SJCRH30 (cell line): ENCODE measurements at regions not wholly inside any gene's neighbourhood (a gene's known extent, or its start where the extent isn't known, plus 50 kb on each side); places are given as distances from the start of the nearest gene placed in this dataset.

Experiments
- DNase-seq, 2 experiments: peaks; one replicate each; pipeline ENCODE4 v3.0.0-alpha.2; 2015 to 2020
- H3K27ac ChIP-seq: fragments of 250-450 bp; sonication (Bioruptor Pico); 2 replicates; pipeline ENCODE4 v1.5.1; 2020; ENCODE audit warnings: mild to moderate bottlenecking, moderate library complexity
- H3K27me3 ChIP-seq: fragments of 250-450 bp; sonication (Bioruptor Pico); 2 replicates; pipeline ENCODE4 v1.5.1; 2020; ENCODE audit warnings: mild to moderate bottlenecking, moderate library complexity
- H3K36me3 ChIP-seq: fragments of 250-450 bp; sonication (Bioruptor Pico); 2 replicates; pipeline ENCODE4 v1.5.1; 2020; ENCODE audit warnings: mild to moderate bottlenecking, moderate library complexity
- H3K4me1 ChIP-seq: fragments of 250-450 bp; sonication (Bioruptor Pico); 2 replicates; pipeline ENCODE4 v1.5.1; 2020; ENCODE audit warnings: mild to moderate bottlenecking, moderate library complexity
- H3K4me3 ChIP-seq: fragments of 250-450 bp; sonication (Bioruptor Pico); 2 replicates; pipeline ENCODE4 v1.5.1; 2020; ENCODE audit warnings: mild to moderate bottlenecking, moderate library complexity
- H3K9me3 ChIP-seq: fragments of 250-450 bp; sonication (Bioruptor Pico); replicated peaks from 2 replicates; pipeline ENCODE4 v1.5.1; 2020; ENCODE audit warnings: mild to moderate bottlenecking, moderate library complexity

- no peaks in the 10 kb centered on the region for H3K36me3 ChIP-seq
- H3K9me3 ChIP-seq: no peaks in the 10 kb centered on the region
- peak overlapping the region; percentile 75 for H3K27ac ChIP-seq
- H3K4me3 ChIP-seq: no peak overlapping the region
- peak; percentile 51 to 80 for DNase-seq
- peaks cover 49% of the 10 kb centered on the region for H3K4me1 ChIP-seq
- H3K27me3 ChIP-seq: no peaks in the 10 kb centered on the region
These were observed 71.1 kb upstream of the ERRFI1 start for GRCh38 chr1:8097077-8097799.

GRCh38 chr1:8096105-8097011 is 70.2 kb upstream of the ERRFI1 start:
- Histone ChIP-seq H3K36me3 (no peaks in the 10 kb centered on the region), H3K4me1 (peaks cover 58% of the 10 kb centered on the region), H3K4me3 (no peak overlapping the region), H3K9me3 (no peaks in the 10 kb centered on the region), H3K27ac (peak overlapping the region; percentile 75), H3K27me3 (no peaks in the 10 kb centered on the region)
- no peak for DNase-seq

- H3K27ac ChIP-seq: no peak overlapping the region
- H3K9me3 ChIP-seq: no peaks in the 10 kb centered on the region
- peaks cover 64% of the 10 kb centered on the region for H3K4me1 ChIP-seq
These were observed 69.5 kb upstream of the ERRFI1 start for GRCh38 chr1:8095584-8095983.

GRCh38 chr1:8094481-8095241 is 68.6 kb upstream of the ERRFI1 start:
- Histone ChIP-seq H3K27ac (no peak overlapping the region), H3K9me3 (no peaks in the 10 kb centered on the region), H3K4me3 (no peak overlapping the region), H3K36me3 (no peaks in the 10 kb centered on the region), H3K4me1 (peaks cover 73% of the 10 kb centered on the region), H3K27me3 (no peaks in the 10 kb centered on the region)
- peak in 1 of 2 experiments; percentile 33 for DNase-seq

More at GRCh38 chr1:8095584-8095983, 69.5 kb upstream of the ERRFI1 start:
- no peaks in the 10 kb centered on the region for H3K36me3 ChIP-seq
- no peaks in the 10 kb centered on the region for H3K27me3 ChIP-seq
- DNase-seq: no peak
- H3K4me3 ChIP-seq: no peak overlapping the region

GRCh38 chr1:8093221-8093980 is 67.3 kb upstream of the ERRFI1 start:
- Histone ChIP-seq H3K4me1 (peaks cover 77% of the 10 kb centered on the region), H3K36me3 (no peaks in the 10 kb centered on the region), H3K27ac (peak overlapping the region; percentile 91), H3K27me3 (no peaks in the 10 kb centered on the region), H3K9me3 (no peaks in the 10 kb centered on the region), H3K4me3 (no peak overlapping the region)
- no peak for DNase-seq

GRCh38 chr1:8092657-8093056 is 66.5 kb upstream of the ERRFI1 start:
- Histone ChIP-seq H3K36me3 (no peaks in the 10 kb centered on the region), H3K27ac (peak overlapping the region; percentile 91), H3K4me1 (peaks cover 70% of the 10 kb centered on the region), H3K4me3 (no peak overlapping the region), H3K27me3 (no peaks in the 10 kb centered on the region), H3K9me3 (no peaks in the 10 kb centered on the region)
- peak; percentile 82 to 87 for DNase-seq

- Histone ChIP-seq H3K4me3 (no peak overlapping the region), H3K36me3 (no peaks in the 10 kb centered on the region), H3K4me1 (peaks cover 60% of the 10 kb centered on the region), H3K27ac (peak overlapping the region; percentile 91), H3K9me3 (no peaks in the 10 kb centered on the region), H3K27me3 (no peaks in the 10 kb centered on the region)
- peak in 1 of 2 experiments; percentile 67 for DNase-seq
These were observed 65.6 kb upstream of the ERRFI1 start for GRCh38 chr1:8091691-8092090.

- Histone ChIP-seq H3K27me3 (no peaks in the 10 kb centered on the region), H3K27ac (peak overlapping the region; percentile 52), H3K36me3 (no peaks in the 10 kb centered on the region), H3K4me3 (no peak overlapping the region), H3K4me1 (peaks cover 48% of the 10 kb centered on the region), H3K9me3 (0 out of 2 replicates have a peak, but pooled peaks cover 4% of the 10 kb centered on the region)
- DNase-seq: peak in 1 of 2 experiments; percentile 30
These were observed 64.2 kb upstream of the ERRFI1 start for GRCh38 chr1:8090241-8090702.

- Histone ChIP-seq H3K4me1 (peaks cover 43% of the 10 kb centered on the region), H3K27me3 (no peaks in the 10 kb centered on the region), H3K9me3 (0 out of 2 replicates have a peak, but pooled peaks cover 4% of the 10 kb centered on the region), H3K27ac (peak overlapping the region; percentile 52), H3K4me3 (no peak overlapping the region), H3K36me3 (no peaks in the 10 kb centered on the region)
- peak in 1 of 2 experiments; percentile 58 for DNase-seq
These were observed 63.6 kb upstream of the ERRFI1 start for GRCh38 chr1:8089535-8090228.

GRCh38 chr1:8086055-8086454 is 59.9 kb upstream of the ERRFI1 start:
- no peaks in the 10 kb centered on the region for H3K27me3 ChIP-seq
- 0 out of 2 replicates have a peak, but pooled peaks cover 4% of the 10 kb centered on the region for H3K9me3 ChIP-seq
- no peaks in the 10 kb centered on the region for H3K36me3 ChIP-seq
- H3K27ac ChIP-seq: no peak overlapping the region
- no peak overlapping the region for H3K4me3 ChIP-seq
- peaks cover 24% of the 10 kb centered on the region for H3K4me1 ChIP-seq
- DNase-seq: no peak

- DNase-seq: no peak
- Histone ChIP-seq H3K27ac (no peak overlapping the region), H3K4me1 (peaks cover 14% of the 10 kb centered on the region), H3K4me3 (no peak overlapping the region), H3K9me3 (0 out of 2 replicates have a peak, but pooled peaks cover 4% of the 10 kb centered on the region), H3K36me3 (no peaks in the 10 kb centered on the region), H3K27me3 (no peaks in the 10 kb centered on the region)
These were observed 58.8 kb upstream of the ERRFI1 start for GRCh38 chr1:8084913-8085312.

GRCh38 chr1:8083739-8084484 is 57.8 kb upstream of the ERRFI1 start:
- H3K36me3 ChIP-seq: no peaks in the 10 kb centered on the region
- H3K27me3 ChIP-seq: no peaks in the 10 kb centered on the region
- DNase-seq: no peak
- no peak overlapping the region for H3K27ac ChIP-seq
- H3K9me3 ChIP-seq: 0 out of 2 replicates have a peak, but pooled peaks cover 4% of the 10 kb centered on the region
- H3K4me3 ChIP-seq: no peak overlapping the region
- H3K4me1 ChIP-seq: peaks cover 13% of the 10 kb centered on the region

- no peak overlapping the region for H3K4me3 ChIP-seq
- H3K4me1 ChIP-seq: peaks cover 21% of the 10 kb centered on the region
- H3K36me3 ChIP-seq: no peaks in the 10 kb centered on the region
- no peak overlapping the region for H3K27ac ChIP-seq
- DNase-seq: no peak
- 0 out of 2 replicates have a peak, but pooled peaks cover 4% of the 10 kb centered on the region for H3K9me3 ChIP-seq
- no peaks in the 10 kb centered on the region for H3K27me3 ChIP-seq
These were observed 56.8 kb upstream of the ERRFI1 start for GRCh38 chr1:8082945-8083344.
